Loucy (cell line): ENCODE measurements at regions not wholly inside any gene's neighbourhood (a gene's known extent, or its start where the extent isn't known, plus 50 kb on each side); places are given as distances from the start of the nearest gene placed in this dataset.

Experiments used
- EZH2phosphoT487 ChIP-seq: fragments of 200-600 bp; IDR thresholded peaks from 2 replicates; pipeline ENCODE4 v1.6.1; 2018; ENCODE audit warnings: antibody characterized with exemption, mild to moderate bottlenecking, moderate library complexity, borderline replicate concordance
- TF ChIP-seq, protein P1 (sequence below): fragments of 200-600 bp; sonication (generic); conservative IDR thresholded peaks from 2 replicates; pipeline ENCODE4 v1.5.1; 2014; ENCODE audit warnings: mild to moderate bottlenecking, antibody characterized with exemption, low read length

- no peak for TF ChIP-seq EZH2phosphoT487
- TF ChIP-seq, protein P1, sequence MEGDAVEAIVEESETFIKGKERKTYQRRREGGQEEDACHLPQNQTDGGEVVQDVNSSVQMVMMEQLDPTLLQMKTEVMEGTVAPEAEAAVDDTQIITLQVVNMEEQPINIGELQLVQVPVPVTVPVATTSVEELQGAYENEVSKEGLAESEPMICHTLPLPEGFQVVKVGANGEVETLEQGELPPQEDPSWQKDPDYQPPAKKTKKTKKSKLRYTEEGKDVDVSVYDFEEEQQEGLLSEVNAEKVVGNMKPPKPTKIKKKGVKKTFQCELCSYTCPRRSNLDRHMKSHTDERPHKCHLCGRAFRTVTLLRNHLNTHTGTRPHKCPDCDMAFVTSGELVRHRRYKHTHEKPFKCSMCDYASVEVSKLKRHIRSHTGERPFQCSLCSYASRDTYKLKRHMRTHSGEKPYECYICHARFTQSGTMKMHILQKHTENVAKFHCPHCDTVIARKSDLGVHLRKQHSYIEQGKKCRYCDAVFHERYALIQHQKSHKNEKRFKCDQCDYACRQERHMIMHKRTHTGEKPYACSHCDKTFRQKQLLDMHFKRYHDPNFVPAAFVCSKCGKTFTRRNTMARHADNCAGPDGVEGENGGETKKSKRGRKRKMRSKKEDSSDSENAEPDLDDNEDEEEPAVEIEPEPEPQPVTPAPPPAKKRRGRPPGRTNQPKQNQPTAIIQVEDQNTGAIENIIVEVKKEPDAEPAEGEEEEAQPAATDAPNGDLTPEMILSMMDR, result no peak
Measured at GRCh38 chr12:88717188-88717587, 136.9 kb upstream of the KITLG start.
